HUDEP-2 (cell line): ENCODE measurements at regions not wholly inside any gene's neighbourhood (a gene's known extent, or its start where the extent isn't known, plus 50 kb on each side); places are given as distances from the start of the nearest gene placed in this dataset.
"Not testable (repeated sequence)": the region's sequence is repeated elsewhere in the genome, so short reads cannot be mapped to it uniquely, and the experiment has no call there.

Experiments used
- DNase-seq, 76 experiments: peaks; one replicate each; lab custom pipeline; 2025; ENCODE audit not compliant: unreplicated experiment in 76 of 76; lab: John Stamatoyannopoulos, UW

- DNase-seq, result peak in 2 of 76 experiments; percentile 17 to 32
These were observed 157.9 kb downstream of the LY86 start for GRCh38 chr6:6746333-6746969.

DNA sequence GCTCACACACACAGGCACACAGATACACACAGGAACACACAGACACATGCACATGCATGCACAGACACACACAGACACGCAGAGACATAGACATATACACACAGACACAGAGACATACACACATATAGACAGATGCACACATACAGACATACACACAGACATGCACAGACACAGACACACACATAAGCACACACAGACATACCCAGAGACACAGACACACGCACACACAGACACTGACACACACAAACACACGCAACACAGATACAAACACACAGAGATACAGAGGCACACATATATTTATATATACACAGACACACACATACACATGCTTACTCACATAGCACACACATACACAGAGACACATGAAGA, 158.4 kb downstream of the LY86 start:
- no peak for DNase-seq

- DNase-seq, result no peak
These were observed 158.9 kb downstream of the LY86 start for GRCh38 chr6:6747371-6747770.

DNA sequence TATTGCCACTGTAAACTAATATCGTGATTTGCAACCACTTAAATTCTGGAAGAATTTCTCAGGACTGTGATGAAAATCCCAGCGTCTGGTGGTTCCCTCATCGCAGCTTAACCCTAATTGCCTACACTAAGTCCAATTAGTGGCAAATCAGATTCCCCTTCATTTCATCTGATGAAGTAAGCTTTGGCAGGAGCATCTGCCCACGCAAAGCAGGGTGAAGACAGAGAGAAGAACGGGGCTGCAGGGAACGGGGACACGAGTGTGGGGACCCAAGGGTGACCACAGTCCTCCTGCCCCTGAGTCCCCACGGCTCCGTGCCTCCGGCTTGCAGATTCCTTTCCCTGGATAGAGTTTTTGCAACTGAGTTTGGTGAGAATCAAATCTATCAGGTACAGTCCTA, 159.5 kb downstream of the LY86 start:
- no peak for DNase-seq

- DNase-seq, result no peak
These were observed 161.4 kb downstream of the LY86 start for GRCh38 chr6:6749702-6750491.

DNA sequence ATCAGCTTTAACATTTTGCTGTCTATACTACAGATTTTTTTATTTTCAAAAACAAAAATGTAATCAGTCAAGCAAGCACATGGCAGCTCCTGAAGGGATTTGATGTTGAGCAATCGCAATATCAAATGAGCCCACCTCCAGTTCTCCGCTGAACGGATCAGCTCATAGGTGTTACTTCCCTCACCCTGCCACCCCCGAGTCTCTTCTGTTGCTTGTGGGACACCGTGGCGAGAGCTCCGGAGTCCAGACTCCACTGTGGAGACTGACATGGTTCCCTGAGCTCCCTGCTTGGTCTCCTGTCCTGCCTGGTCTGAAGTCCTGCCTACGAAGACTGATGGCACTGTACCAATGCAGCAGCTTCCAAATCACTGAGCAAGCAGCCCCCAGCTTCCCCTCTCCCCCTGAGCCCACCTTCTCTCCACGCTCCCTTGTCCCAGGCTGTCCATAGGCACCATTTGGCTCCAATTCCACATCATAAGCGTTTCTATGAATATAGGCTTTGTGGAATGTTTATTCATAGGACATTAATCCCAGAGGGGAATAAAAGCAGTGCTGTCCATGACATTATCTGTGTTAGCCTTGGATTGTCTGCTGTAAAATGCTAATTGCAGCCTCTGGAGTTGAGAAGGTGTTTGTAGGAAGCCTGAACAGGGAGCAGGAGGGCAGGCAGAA, 162.2 kb downstream of the LY86 start:
- no peak for DNase-seq

GRCh38 chr6:6751266-6751596, 162.7 kb downstream of the LY86 start:
- no peak for DNase-seq

GRCh38 chr6:6751619-6752023, 163.1 kb downstream of the LY86 start:
- peak in 8 of 76 experiments; percentile 8 to 41 (median 24) for DNase-seq

- DNase-seq, result no peak
These were observed 163.6 kb downstream of the LY86 start for GRCh38 chr6:6752129-6752528.

- DNase-seq, result no peak
These were observed 164.8 kb downstream of the LY86 start for GRCh38 chr6:6753301-6753700.

DNA sequence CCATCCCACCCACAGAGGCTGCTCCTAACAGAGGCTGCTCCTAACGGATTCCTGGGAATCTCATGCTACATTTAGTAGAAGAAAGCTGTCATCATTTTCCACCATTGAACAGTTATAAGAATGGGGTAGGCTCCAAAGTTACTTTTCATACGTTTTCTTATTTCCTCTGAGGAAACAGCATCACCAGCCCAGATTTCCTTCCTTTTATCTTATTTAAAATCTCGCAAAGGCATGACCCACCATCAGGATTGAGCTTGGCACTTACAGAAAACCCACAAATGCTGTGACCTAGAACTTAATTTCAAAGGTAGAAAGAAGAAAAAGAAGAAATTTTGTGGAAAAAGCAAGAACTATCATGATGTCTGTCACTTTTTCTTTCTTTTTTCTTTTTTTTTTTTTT, 168.0 kb downstream of the LY86 start:
- no peak for DNase-seq

- DNase-seq, result no peak
These were observed 170.0 kb downstream of the LY86 start for GRCh38 chr6:6758546-6758914.

GRCh38 chr6:6758915-6759654, 170.6 kb downstream of the LY86 start:
- peak in 48 of 76 experiments; percentile 24 to 71 (median 44) for DNase-seq

DNA sequence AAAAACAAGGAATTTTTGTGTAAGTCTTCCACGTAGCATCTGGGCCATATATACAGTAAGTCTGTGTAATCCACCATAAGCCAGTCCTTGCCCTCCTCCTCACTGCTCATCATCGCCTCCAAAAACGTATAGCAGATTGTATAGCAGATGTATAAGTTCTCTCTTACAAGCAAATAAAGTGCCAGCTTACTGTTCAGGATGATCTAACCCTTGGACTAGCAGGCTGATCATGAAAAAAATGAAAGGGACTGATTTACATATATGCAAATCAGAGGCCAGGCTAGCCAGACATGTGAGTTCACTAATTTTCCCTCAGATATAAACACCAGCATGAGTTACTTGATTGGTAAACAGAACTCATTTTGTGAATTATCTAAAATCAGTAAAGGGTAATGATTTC, 171.5 kb downstream of the LY86 start:
- DNase-seq, result no peak

DNA sequence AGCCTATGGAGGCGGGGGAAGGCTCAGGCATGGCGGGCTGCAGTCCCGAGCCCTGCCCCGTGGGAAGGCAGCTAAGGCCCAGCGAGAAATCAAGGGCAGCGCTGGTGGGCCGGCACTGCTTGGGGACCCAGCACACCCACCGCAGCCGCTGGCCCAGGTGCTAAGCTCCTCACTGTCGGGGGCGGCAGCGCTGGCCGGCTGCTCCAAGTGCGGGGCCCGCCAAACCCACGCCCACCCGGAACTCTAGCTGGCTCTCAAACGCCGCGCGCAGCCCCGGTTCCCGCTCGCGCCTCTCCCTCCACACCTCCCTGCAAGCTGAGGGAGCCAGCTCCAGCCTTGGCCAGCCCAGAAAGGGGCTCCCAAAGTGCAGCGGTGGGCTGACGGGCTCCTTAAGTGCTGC, 174.0 kb downstream of the LY86 start:
- DNase-seq, result not testable (repeated sequence)

DNA sequence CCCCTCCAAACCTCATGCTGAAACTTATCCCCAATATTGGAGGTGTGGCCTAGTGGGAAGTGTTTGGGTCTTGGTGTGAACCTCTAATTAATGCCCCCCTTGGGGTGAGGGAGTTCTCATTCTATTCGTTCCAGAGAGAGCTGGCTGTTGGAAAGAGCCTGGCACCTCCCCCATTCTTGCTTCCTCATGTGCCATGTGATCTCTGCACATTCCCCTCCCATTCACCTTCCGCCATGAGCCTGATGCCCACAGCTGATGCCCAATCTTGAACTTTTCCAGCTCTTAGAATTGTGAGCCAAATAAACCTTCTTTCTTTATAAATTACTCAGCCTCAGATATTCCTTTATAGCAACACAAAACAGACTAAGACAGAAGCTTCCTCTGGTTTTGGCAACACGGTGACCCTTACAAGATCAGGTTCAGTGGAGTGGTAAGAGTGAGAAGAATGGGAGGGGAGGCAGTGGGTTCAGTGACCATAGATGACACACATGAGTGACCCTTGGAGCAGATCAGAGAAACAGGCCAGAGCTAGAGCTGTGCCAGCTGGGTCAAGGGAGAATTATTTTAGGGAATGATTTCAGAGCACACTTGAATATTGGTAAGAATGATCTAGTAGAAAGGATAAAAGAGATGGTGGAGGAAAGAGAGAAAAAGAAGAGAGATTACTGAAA, 176.4 kb downstream of the LY86 start:
- no peak for DNase-seq

- DNase-seq, result no peak
These were observed 177.8 kb downstream of the LY86 start for GRCh38 chr6:6766230-6766905.

GRCh38 chr6:6769466-6769865, 180.9 kb downstream of the LY86 start:
- DNase-seq, result no peak

DNA sequence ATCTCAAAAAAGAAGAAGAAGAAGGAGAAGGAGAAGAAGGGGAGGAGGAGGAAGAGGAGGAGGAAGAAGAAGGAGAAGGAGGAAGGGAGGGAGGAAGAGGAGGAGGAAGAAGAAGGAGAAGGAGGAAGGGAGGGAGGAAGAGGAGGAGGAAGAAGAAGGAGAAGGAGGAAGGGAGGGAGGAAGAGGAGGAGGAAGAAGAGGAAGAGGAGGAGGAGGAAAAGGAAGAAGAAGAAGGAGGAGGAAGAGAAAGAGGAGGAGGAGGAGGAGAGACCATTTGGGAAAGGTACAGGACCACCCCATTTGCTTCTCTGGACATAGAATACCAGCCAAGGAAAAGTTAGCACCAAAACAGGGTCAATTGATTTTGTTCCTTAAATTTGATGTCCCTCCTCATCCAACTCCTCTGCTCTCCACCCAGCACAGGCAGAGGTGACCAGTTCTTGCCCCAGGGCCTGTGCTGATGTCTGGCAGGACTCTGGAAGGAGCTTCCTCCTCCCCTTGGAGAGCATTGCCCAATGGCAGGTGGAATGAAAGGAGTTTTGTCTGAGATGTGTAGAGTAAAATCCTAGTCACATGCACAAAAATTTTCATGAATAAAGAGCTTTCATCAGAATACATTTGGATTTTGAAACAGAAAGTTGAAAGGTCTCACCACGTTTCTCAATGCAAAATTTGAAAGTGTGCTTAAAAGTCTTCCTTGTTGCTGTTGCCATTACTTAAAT, 182.9 kb downstream of the LY86 start:
- DNase-seq, result no peak

DNA sequence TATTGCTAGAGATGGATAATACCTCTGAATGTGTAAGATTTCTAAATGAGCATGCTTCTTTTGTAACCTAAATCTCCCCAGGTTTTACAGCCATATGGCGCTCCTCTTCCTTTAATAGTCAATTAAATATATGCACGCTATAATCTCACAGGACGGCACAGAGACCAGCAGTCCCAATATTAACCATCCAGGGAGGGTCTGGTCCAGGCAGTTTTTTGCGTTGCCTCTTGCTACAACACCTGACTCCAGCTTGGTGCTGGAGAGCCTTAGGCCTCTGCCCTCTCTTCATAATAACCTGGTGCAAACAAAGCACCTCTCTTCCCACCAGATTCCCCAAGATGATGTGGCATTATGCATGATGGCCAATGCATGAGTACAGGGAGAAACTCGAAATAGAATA, 183.4 kb downstream of the LY86 start:
- no peak for DNase-seq
